Fibroblast of peridontal ligament (primary cell): ENCODE measurements at regions not wholly inside any gene's neighbourhood (a gene's known extent, or its start where the extent isn't known, plus 50 kb on each side); places are given as distances from the start of the nearest gene placed in this dataset.
"Not testable (repeated sequence)": the region's sequence is repeated elsewhere in the genome, so short reads cannot be mapped to it uniquely, and the experiment has no call there.

Experiments
- DNase-seq: peaks from one replicate; pipeline ENCODE4 v3.0.0-alpha.2; 2010; ENCODE audit errors: extremely low read depth

- DNase-seq, result no peak
These were observed 243.6 kb upstream of the ONECUT1 start for GRCh38 chr15:53033709-53034108.

- DNase-seq, result no peak
These were observed 241.3 kb upstream of the ONECUT1 start for GRCh38 chr15:53031469-53031868.

- DNase-seq, result no peak
These were observed 232.7 kb upstream of the ONECUT1 start for GRCh38 chr15:53022788-53023187.

DNA sequence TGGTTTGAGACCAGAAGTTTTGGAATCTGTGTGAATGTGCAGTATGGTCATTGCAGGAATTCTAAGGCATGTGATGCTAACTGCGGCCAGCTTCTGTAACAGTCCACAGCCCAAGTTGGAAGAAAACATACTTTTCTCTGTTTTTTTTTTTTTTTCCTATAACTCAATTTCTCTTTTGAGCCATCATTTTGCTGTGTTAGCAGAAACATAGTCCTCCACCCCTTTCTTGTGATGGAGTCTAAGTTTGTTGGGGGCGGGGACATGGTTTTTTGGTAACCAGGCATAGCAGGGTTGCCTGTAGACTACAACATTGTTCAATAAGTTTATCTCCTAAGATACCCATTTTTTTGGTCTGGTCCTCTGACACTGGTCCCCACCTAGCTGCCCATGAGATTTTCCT, 223.2 kb upstream of the ONECUT1 start:
- no peak for DNase-seq

DNA sequence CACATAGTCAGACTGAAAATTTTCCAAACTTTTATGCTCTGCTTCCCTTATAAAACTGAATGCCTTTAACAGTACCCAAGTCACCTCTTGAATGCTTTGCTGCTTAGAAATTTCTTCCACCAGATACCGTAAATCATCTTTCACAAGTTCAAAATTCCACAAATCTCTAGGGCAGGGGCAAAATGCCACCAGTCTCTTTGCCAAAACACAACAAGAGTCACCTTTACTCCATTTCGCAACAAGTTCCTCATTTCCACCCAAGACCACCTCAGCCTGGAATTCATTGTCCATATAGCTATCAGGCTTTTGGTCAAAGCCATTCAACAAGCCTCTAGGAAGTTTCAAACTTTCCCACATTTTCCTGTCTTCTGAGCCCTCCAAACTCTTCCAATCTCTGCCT, 221.6 kb upstream of the ONECUT1 start:
- DNase-seq, result not testable (repeated sequence)

DNA sequence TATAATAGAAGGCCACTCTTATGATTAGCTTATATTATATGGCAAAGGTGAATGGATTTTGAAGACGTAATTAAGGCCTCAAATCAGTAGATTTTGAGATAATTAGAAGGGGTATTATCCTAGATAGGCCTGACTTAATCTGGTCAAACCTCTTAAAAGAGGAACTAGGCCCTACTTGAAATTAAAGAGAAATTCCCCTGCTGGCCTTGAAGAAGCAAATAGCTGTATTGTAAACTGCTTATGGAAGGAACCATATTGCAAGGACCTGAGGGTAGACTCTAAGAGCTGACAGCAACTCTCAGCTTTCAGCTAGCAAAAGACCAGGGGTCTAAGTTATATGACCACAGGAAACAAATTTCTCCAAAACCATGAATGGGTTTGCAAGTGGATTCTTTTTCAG, 219.0 kb upstream of the ONECUT1 start:
- DNase-seq, result no peak

DNA sequence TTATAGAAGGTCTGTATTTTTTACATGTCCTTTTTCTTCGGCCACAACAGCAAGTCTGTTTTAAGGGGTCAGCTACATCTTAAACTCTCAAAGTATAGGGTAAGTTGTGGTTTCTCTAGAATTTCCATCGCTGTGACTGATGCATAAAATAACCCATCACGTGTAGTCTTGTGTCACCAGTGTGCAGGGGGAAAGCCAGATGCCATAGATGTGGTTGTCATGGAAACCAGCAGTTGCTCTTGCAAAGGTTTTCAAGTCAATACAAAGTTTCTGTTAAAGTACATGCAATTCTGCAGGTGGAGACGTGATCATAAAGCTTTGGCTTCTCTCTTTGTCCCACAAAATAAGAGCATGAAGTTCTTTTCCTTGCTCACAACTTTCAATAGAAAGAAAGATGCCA, 210.3 kb upstream of the ONECUT1 start:
- no peak for DNase-seq

DNA sequence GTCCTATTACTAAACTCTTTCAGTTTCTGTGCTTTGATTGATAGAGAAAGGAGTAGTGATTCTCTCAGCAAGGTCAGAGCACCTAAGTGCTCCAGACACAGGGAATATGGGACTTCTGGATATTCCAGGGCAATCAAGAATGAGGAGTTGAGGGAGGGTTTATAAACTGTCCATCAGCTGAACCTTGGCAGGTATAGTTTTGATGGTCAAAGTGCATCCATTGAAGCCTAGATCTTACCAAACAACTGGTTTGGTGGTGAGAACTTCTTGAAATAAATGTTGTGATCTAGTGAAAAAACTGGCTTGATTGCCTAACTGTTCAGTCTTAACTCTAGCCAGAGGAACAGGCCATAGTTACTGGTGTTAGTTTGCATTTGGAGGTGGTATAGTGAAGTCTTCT, 207.0 kb upstream of the ONECUT1 start:
- no peak for DNase-seq

- DNase-seq, result no peak
These were observed 204.2 kb upstream of the ONECUT1 start for GRCh38 chr15:52994290-52994689.

DNA sequence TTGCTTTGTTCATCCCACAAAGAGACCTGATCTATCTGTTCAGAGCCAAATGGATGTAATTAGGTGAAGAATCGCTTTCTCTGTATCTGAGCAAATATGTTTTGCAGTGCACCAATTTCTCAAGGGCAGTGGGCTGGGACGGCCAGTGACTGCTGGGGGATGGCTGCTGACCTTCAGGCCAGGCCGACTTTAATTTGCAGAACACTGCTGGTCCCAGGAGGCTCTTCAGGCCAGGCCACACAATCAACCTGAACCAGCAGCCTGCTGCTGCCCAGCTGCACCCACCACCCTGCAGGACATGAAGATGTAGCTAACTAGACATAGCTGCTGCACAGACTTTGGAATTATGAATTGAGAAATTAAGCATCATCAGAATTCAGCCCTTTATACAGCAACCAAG, 194.4 kb upstream of the ONECUT1 start:
- no peak for DNase-seq

DNA sequence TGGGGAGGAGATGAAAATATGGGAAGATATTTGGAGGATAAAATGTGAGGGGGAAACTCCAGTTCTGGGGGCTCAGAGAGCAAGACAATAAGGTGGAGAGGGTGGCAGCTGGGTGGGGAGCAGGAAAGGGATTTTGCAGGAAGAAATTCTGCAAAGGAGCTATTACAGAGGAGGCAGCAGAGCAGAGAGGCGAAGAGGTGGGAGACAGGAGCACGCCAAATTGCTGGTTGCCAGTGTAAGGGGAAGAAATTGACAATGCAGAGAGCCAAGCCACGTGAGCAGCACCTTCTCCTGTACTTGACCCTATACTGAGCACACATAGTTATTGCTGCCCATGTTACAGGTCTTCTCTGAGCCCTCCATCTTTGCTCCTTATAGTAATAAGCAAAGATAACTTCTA, 190.3 kb upstream of the ONECUT1 start:
- no peak for DNase-seq

DNA sequence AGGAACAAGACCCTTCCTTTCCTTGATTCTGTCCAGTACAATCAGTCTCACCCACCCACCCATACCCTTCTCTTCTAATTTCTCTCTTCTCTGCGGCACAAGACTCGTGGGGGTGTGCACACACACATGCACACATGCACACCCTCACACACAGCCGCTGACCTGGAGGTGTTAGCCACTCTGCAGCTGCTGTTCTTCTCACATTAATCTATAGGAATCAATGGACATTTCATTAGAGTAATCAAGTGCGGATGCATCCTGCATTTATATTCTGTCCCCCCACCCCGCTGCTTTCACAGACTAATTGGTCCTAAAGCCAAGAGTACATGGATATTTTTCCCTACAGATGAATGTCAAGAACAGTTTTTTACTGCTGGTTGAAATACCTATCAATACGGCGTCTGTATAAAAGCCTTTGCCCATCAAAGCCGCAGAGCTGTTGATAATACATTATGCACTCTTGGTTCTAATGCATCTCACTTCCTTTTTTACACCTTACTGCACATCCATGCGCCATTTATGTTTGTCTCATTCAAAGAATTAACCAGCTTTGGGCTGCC, 186.5 kb upstream of the ONECUT1 start:
- no peak for DNase-seq

GRCh38 chr15:52975941-52976449, 185.9 kb upstream of the ONECUT1 start:
- no peak for DNase-seq

GRCh38 chr15:52963865-52964264, 173.7 kb upstream of the ONECUT1 start:
- DNase-seq, result no peak

GRCh38 chr15:52960283-52960682, 170.1 kb upstream of the ONECUT1 start:
- no peak for DNase-seq

GRCh38 chr15:52943746-52944145, 153.6 kb upstream of the ONECUT1 start:
- no peak for DNase-seq

DNA sequence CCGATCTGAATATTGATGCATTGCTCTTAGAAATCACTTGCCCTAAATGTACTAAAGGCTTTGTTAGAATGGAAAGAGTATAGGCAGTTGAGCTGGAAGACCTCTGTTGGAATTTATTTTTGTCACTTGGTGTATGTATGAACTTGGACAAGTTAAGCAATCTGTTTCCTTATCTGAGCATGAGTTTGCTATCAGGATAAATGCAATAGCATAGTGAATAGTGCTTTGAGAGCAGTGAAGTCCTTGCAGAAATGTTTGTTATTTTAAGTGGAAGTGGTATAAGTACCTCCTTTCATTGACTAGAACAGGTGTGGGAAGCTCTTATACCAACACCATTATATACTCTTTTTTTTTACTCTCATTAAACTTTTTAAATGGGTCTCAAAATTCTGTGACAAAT, 146.4 kb upstream of the ONECUT1 start:
- DNase-seq, result no peak

DNA sequence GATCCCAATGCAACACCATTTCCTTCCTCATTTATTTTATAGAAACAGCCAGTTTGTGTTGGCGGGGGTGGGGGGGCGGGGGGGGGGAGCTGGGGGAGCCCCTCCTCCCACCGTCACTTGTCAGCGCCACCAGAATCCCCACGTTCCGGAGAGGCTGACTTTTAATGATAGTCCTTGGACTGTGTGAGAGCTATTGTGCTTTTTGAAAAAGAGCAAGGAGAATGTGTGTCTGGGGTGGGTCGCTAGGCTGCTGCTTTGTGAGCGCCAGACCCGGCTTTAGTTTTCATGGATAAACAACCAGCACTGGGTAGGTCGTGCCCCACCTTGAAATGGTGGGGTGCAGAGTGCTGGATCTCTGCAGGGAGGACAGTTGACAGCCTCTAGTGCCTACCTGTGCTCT, 135.0 kb upstream of the ONECUT1 start:
- no peak for DNase-seq

- DNase-seq, result no peak
These were observed 134.5 kb upstream of the ONECUT1 start for GRCh38 chr15:52924630-52925029.

DNA sequence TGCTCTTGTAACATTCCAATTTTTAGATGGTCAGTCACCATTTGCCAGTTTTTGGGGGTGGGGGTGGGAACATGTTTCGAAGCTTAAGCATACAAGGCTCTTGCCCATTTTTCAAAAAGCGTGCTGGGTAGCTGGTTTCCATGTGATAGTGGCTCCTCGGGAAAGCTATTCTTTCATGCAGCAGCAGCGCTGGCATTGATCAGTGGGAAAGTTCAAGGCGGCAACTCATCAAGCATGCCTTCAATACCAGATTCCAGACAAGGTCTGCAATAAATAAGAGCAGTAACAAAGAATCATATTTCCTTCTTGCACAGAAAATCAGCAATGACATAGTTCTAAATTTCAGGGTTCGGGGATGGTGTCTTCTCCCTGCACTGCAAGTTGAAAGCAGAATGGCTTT, 133.5 kb upstream of the ONECUT1 start:
- DNase-seq, result no peak

DNA sequence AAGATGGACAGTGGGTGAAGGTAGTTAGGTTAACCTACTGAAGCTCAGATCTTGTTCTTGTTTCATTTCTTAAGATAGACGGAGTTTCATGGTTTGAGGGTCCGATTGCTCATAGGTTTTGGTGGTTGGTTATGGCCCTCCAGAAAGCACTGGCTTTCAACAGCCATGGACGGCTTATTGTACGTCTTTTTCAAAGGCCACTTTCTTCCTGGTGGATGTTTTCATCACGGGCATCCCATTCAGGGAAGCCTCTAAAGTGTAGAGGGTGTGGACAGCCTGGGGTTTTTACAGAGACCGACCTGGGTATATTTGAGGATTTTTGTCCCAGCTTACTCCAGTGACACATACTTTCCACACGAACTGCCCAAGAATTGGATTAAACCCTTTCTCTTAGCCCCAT, 132.7 kb upstream of the ONECUT1 start:
- DNase-seq, result no peak

DNA sequence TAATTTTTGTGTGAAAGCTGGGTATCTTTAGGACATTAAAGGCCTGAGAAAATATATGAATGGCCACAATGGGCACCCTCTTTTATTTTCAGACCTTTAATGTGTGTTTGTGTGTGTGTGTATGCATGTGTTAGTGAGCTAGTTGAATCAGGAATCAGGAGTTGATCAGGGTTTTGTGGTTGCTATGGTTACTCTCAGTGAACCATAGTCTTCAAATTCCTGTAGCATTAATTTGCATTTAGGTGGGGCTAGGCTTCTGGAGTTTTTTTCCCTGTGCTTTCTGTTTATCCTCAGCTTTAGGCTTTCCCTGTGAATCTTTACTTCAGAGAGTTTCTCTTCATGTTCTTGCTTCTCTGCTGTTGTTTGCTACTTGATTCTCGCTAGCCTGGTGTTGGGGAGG, 122.0 kb upstream of the ONECUT1 start:
- no peak for DNase-seq

DNA sequence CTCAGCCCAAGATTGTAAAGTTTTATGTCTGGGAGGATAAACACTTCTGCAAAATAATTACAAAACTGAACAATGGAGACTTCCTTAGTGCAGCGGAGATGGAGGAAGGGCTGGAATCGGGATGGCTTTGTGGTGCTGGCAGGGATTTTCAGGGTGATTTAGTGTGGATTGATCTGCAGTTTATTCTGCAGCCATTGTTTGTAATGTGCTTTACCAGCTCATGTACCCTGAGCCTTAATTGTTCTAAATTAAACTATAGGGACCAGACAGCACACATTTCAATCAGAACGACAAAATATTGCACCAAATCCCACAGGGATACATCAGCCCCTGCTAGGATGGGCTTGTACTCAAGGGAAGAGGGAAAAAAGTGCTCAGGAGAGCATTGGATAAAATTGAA, 103.2 kb upstream of the ONECUT1 start:
- DNase-seq, result no peak

DNA sequence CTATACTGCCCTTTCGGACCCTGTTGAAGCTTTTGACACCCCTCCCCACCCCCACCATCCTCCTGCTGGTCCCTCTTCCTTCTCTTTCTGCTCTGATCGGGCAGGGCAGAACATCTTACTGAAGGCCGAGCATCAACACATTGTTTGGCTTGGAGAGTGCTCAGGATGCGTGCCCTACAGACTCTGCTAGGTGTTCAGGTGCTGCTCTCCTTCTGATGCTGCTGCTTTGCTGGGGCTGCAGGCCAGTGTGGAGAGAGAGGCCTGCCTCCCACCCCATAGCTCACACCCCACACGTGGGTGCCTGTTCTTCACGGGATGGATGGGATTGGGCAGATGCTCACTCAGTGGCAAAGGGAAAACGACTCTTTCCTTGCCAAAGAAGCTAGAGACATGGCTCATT, 89.8 kb upstream of the ONECUT1 start:
- no peak for DNase-seq

DNA sequence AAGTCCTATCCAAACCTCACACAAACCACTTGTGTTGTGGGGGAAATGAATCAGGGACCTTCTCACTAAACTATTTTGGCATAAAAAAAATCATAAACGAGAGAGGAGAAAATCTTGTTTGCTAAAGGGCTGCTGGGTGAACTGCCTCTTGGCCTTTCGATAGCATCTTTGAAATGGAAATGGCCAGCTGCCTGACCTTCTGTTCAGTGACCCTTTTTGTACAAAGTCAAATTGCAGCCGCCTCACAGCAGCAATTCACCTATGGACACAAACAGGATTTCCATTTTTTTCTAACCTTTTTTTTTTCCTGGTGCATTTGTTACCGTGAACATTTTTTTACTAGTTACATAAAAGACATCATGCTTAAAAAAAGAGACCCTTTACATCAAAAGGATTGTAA, 89.0 kb upstream of the ONECUT1 start:
- DNase-seq, result no peak
